GM21723 (cell line): ENCODE measurements at regions not wholly inside any gene's neighbourhood (a gene's known extent, or its start where the extent isn't known, plus 50 kb on each side); places are given as distances from the start of the nearest gene placed in this dataset.

Experiments
- ATAC-seq: cut with Tn5 transposase; IDR thresholded peaks from one replicate; pipeline ENCODE4 v1.9.1; 2021; ENCODE audit warnings: mild to moderate bottlenecking, moderate library complexity; ENCODE audit not compliant: unreplicated experiment

DNA sequence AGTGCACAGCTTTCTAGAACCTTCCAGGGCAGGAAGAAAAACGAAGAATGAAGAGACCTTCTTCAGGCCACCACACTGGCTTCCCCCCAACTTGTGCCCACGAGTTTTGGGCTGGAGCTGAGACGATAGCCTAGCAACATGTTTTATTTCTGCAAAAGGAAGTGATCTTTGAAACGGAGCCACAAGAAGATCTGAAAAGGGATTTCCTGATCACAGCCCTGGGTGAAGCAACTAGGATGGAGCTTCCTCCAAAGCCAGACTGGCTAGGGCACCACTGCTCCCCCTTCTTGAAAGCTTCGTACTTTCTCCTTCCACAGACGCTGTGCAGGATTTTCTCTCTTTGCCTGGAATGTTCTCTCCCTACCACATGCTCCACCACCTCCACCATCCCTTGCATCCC is 418.3 kb downstream of the MED13L start:
- no peak for ATAC-seq

DNA sequence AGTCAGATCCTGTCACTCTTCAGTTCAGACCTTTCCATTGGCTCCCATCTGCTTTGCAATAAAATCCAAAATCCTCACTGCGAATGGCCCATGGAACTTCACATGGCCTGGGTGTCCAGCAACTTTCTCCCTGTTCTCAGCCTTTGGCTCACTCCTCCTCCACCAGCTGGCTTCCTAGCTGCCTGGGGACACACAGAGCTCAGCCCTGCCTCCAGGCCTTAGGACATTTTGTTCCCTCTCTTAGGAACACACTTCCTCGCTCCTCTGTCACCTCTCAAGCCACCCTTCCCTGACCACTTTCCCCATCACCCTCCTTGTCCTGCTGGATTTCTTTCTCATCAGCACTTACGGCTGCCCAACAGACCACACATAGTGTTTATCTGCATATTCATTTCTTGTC is 419.6 kb downstream of the MED13L start:
- ATAC-seq, result no peak

DNA sequence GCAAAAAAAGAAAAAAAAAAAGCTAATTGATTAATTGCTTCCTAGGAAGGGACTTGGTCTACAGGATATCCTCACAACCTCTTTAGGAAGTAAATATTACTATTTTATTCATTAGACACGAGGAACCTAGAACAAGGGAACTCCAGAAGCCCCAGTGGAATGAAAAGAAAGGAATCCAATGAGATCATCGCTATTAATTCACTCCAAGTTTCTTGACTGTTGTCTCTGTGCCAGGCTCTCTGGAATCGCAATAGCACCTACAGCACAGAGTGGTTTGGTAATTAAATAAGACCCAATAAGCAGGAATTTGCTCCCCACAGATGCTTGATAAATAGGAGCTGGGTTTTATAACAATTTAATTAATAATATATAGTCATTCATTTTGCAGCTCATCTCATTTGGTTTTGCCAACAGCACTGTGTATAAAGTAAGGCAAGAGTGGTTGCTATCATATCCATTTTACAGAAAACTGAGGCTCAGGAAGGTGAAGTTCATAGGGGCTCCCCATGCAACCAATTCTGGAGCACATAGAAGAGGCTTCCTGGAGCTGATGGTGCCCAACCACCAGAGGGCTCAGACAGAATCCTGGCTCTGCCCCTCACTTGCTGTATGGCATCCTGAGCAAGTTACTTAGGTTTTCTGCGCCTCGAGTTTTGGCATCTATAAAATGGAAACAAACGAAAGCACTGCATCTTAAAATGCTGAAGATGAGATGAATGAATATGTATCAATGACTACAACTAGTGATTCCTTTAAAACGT is 420.2 kb downstream of the MED13L start:
- no peak for ATAC-seq

DNA sequence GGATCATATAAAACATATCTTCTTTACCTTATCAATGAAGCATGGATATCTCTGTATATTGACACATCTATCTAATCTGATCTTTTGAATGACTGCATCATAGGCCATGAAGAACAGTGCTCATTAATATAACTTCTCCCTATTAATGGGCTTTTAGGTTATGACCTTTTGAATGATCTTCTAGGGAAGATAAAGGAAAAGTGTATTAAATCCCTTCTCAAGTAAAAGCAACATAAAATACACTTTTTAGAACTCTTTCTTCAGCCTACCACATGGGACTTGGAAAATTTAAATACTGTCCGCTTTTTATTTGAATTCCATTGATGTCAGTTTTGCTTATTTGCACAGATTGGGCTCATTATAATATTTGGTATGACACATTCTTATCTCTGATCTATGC is 425.4 kb downstream of the MED13L start:
- ATAC-seq, result no peak

DNA sequence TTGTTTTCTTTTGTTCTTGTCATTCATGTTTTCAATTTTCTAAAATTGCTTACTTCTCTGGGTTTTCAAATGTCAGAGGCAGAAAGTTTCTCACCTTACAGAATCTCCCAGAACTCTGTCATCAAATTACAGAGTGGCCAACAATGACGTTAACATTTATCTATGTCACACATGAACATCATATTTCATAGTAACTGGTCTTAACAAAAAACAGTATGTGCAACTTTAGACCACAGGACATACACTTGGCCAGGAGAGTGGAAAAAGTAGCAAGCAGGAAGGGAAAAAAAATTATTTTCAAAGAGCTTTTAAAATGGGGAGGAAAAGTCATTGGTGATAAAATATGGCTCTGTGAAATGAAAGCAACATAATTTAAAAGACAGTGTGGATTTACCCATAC is 426.5 kb downstream of the MED13L start:
- no peak for ATAC-seq

DNA sequence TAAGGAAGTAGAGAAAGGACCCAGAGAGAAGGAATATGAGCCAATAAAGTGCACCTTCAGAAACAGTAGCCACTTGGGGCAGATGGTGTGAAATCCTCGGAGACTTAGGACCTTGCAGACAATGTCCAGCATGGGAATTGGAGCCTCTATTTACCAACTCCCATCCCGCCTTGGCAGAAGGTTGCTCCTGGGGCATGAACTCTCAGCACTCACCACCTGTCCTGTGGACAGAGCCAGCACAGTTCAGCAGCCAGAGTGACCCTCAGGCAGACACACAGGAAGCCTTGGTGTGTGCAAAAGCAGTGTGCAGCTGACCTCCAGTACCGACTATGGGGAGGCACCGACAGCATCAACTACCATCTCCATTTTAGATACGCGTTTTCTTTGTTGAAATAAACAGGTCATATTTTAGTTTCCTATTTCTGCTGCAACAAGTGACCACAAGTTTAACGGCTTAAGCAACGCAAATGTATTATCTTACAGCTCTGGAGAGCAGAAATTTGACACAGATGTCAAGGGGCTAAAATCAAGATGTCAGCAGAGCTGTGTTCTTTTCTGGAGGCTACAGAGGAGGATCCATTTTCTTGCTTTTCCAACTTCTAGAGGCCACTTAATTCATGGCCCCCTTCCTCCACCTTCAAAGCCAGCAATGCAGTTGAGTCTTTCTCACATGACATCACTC is 428.1 kb downstream of the MED13L start:
- ATAC-seq, result no peak

DNA sequence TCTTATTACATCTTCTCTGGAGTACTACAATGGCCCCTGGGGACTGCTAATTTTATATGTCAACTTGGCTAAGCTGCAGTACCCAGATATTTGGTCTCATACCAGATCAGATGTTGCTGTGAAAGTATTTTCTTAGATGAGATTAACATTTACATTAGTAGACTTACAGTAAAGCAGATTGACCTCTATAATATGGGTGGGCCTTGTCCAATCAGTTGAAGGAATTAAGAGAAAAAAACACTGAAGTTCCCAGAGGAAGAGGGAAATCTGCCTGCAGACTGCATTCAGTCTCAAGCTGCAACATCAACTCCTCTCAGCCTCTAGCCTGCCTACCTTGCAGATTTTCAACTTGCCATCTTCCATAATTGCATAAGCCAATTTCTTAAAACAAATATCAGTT is 430.1 kb downstream of the MED13L start:
- ATAC-seq, result no peak

DNA sequence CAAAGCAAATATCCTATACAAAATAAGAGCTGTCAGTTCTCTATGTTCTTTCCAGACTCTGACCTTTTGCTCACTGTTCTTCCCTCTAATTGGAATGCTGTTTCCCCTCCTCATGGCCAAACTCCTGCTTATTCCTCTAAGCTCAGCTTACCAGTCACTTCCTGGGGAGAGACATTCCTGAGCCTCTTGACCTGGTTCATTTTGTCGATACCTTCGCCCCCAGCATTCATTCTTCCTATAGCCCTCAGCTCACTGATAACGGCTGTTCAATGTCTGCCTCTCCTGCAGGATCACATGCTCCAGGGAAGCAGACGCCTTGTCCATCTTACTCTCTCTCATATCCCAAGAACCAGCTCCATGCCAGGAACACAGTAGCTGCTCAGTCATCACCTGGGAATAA is 431.0 kb downstream of the MED13L start:
- ATAC-seq, result no peak

DNA sequence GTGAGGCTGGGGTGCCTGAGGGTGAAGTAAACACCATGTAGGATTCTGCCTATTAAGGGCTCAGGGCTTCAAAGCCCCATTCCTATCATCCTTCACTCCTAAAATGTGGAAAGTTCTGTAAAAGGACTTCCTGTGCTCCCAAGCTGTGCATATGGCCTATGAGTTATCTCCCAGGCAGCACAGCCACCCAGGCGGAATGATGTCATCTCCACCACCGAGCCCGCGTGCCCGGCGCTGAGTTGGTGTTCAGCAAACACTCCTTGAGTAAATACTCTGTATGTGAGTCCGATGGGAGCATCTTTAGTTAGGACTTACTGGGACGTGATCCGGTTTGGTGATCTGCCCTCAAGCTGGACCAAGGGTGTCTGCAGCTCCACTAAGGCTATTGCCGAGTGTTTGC is 437.3 kb downstream of the MED13L start:
- ATAC-seq, result no peak

DNA sequence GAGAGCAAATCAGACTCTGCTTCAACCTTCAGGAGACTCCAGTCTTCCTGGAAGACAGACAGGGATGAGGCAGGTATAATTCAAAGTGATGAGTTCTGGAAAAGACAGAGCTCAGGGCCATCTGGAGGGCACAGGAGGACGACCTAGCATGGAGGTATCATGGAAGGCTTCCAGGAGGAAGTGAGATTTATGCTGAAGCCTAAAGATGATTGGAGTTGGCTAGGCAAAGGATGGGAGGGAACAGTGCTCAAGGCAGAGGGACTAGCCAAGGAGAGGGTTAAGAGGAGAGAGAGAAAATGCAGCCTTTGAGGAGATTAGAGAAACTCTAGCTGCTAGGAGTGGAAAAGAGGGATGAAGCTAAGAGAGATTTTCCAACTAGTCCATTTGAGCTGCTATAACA is 438.5 kb downstream of the MED13L start:
- ATAC-seq, result no peak

DNA sequence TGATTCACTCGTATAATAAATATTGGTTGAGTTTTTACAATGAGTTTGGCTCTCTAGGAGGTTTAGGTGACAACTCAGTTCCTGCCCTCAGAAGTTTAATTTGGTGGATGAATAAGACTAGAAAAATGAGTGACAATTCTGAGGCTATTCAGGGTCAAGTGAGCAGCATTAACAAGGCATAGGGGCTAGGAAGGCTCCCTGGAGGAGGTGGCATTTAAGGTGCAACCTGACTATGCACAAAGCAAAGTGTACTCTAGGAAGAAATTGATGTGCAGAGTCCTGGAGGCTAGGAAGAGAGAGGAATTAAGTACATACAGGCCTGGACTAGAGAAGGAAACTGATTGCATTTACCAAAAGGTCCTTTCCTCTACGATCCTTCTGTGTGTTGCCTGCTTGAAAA is 440.3 kb downstream of the MED13L start:
- no peak for ATAC-seq

DNA sequence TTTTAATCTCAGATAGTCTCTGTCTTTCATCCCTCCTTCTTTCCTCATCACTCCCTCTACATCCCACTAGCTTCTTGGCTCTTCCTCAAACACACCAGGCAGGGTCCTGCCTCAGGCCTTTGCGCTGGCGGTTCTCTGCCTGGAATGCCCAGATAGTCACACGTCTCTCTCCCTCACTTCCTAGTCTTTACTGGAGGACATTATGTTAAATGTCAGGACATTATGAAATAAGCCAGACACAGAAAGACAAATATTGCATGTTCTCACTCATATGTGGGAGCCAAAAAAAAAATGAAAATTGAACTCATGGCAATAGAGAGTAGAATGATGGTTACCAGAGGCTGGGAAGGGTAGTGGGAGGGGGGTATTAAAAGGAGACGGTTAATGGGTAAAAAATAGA is 442.0 kb downstream of the MED13L start:
- no peak for ATAC-seq

DNA sequence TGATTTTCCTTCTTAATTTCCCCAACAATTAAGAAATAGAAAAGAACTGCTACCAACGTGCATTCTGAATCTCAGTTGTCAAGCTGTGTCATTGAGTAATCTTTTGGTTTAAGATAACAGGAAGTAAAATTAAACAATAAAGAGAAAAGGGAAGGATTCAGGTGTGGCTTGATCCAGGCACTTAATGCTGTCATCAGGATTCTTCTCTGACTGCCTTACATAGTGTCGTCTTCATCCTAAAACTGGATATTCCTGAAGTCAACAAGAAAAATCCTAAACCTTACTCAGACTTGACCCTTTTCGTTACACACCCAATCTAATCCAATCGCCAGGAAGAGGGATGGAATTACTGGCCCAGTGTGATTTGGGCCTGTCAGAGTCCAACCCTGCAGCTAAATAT is 443.8 kb downstream of the MED13L start:
- no peak for ATAC-seq

DNA sequence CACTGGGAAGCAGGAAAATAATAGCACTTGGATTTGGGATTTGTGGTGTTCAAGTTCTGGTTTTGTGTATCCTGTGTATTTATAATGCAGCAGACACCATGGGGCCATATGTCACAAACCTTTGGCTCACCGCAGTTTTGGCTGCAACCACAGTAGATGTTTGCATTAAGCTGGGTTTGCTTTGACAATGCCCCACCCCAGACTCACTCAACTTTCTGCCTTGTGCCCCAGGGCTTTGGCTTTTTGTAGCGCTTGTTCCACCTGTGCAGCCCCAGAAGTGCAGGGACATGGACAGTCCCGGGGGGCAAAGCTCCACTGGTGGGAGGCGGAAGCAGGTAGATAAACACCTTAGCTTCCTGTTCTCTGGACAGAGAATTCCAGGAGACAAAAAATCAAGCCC is 446.9 kb downstream of the MED13L start:
- no peak for ATAC-seq

DNA sequence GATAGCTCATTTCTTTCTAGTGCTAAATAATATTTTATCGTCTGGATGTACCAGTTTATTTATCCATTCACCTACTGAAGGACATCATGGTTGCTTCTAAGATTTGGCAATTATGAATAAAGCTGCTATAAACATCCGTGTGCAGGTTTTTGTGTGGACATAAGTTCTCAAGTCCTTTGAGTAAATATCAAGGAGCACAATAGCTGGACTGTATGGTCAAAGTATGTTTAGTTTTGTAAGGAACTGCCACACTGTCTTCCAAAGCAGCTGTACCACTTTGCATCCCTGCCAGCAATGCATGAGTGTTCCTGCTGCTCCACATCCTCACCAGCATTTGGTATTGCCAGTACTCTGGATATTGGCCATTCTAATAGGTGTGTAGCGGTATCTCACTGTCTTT is 447.4 kb downstream of the MED13L start:
- no peak for ATAC-seq

DNA sequence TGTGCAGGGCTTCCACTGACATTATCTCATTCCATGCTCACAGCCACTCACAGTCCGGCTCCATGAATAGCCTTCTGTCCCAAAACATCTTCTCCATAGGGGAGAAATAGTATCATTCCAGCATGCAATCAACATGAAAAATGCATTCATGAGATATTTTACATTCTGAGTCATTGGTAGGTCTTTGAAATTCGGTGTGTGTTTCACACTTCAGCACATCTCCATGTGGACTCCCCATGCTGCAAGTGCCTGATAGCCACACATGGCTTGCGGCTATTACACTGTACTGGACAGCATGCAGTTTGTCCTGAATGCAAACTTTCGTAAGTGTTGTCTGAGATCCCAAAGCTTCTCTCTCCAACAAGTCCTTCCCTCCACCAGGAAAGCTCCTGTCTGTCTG is 449.3 kb downstream of the MED13L start:
- ATAC-seq, result no peak

DNA sequence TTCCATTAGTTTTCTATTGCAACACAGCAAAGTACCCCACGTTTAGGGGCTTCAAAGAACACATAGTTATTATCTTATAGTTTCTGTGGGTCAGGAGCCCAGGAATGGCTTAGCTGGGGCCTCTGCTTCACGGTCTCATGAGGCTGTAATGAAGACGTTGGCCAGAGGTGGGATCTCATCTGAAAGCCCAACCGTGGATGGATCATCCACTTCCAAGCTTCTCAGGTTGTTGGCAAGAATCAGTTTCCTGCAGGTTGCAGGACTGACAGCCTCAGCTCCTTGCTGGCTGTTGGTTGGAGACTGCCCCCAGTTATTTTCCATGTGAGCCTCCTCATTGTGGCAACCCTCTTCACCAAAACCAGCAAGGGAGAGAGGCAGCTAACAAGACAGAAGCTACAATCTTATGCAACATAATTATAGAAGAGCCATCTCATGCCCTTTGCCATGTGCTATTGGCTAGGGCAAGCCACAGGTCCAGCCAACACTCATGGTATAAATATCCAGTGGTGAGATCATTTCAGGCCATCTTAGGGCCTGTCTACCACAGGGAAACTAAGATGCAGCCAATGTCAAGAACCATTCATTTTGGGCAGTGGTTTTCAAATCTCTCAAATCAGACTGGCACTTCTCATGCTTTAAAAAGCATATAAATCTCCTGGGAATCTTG is 452.4 kb downstream of the MED13L start:
- ATAC-seq, result no peak

DNA sequence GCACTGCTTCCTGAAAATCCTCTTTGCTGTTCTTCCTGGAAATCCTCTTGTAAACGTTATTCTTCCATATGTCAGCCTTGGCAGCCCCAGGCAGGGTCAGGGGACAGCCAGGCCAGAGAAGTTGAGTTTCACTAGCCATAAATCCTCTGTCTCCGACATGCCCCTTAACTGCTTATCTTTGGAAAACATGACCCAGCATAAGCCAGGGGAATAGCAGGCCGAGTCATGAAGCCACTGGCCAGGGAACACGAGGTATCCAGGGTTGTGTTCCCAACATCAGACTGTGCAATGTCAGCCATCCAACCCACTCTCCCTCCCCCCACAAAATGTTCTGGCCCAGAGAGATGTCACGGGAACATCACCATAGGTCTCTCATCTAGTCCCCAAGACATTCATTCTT is 453.9 kb downstream of the MED13L start:
- no peak for ATAC-seq

DNA sequence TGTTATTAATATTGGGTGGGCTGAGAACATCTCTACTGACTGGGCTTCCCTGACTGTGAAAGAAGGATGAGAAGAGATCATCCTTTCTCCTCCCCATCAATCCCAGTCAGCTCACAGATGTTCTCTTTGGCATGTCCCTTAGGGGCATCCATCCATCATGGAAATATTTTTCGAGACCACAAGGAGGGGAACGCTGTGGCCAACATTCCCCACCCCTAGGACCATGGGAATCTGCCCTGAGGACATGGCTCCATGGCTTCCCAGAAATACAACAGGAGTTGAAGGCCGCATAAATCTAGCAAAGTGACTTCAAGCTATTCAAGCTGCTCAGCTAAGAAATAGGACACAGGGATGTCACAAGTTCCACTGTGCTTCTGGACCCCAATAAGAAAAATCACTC is 456.8 kb downstream of the MED13L start:
- no peak for ATAC-seq

DNA sequence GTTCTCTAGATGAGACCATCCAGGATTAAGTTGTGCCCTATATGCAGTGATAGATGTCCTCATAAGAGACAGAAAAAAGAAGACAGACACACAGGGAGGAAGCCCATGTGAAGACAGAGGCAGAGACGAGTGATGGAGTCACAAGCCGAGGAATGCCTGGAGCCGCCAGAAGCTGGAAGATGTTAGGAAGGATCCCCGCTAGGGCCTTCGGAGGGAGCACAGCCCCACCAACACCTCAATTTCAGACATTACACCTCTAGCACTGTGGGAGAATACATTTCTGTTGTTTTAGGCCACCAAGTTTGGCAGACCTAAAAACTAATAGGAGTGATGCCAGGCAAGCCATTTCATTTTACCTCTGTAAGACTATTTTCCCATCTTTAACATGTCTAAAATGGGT is 458.5 kb downstream of the MED13L start:
- ATAC-seq, result no peak

DNA sequence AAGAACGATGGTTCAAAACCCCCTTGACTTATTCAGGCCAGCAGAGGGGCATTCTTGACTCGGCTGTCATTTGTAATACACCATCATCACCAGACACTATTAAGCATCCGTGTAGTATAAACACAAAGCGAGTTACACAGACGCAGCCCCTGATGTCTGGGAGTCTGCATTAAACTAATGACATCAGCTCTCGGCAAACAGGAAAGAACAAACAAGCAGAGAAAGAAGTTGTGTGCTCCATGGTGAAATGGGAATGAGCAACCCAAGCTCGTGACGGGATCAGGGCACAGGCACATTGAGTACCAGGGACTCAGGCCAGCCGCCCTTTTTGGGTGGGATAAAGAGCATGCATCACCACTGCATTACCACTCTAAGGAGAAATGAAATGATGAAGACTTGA is 460.1 kb downstream of the MED13L start:
- ATAC-seq, result no peak

DNA sequence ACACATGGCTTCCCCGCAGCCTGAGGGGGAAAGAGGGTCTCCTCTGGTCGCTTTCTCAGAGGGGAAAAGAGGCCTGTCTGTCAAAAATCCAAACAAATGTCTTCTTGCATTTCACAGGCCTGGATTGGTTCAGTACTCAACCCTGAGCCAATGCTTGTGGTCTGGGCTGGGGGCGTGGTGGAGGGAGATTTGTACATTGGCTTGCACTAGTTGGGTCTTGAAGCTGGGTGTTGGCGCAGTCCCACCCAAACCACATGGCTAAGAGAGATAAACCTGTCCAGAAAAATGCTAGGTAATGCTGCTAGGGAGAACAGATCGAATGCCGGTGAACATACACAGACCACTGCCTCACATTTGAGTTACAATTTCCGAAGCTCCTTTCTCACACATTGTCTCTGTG is 461.6 kb downstream of the MED13L start:
- ATAC-seq, result no peak
